GM23248 (cell line): ENCODE measurements at regions not wholly inside any gene's neighbourhood (a gene's known extent, or its start where the extent isn't known, plus 50 kb on each side); places are given as distances from the start of the nearest gene placed in this dataset.

Source experiments
- EZH2 ChIP-seq: fragments of 200-600 bp; sonication (generic); IDR thresholded peaks from 2 replicates; pipeline ENCODE4 v1.6.1; 2018; ENCODE audit warnings: antibody characterized with exemption, mild to moderate bottlenecking; ENCODE audit not compliant: insufficient read depth, poor library complexity, severe bottlenecking
- EZH2phosphoT487 ChIP-seq: fragments of 200-600 bp; sonication (generic); IDR thresholded peaks from 2 replicates; pipeline ENCODE4 v1.6.1; 2018; ENCODE audit warnings: antibody characterized with exemption, moderate library complexity, mild to moderate bottlenecking, low read depth; ENCODE audit not compliant: insufficient read depth

- TF ChIP-seq EZH2: no peak
- no peak for TF ChIP-seq EZH2phosphoT487
Measured at GRCh38 chr5:153919161-153919560, 119.5 kb downstream of the FAM114A2 start.
